Left ventricle myocardium inferior (tissue), 1 donor: ENCODE measurements at regions not wholly inside any gene's neighbourhood (a gene's known extent, or its start where the extent isn't known, plus 50 kb on each side); places are given as distances from the start of the nearest gene placed in this dataset.

Source experiments
- DNase-seq: peaks from one replicate; pipeline ENCODE4 v3.0.0-alpha.2; 2020
- H3K27ac ChIP-seq: fragments of 200-600 bp; replicated peaks from 2 replicates; pipeline ENCODE4 v1.8.0; 2021
- H3K27me3 ChIP-seq: fragments of 200-600 bp; 2 replicates; pipeline ENCODE4 v1.8.0; 2021; ENCODE audit warnings: low read depth
- H3K36me3 ChIP-seq: fragments of 200-600 bp; 2 replicates; pipeline ENCODE4 v1.8.0; 2021
- H3K4me1 ChIP-seq: fragments of 200-600 bp; 2 replicates; pipeline ENCODE4 v1.8.0; 2021
- H3K4me3 ChIP-seq: fragments of 200-600 bp; 2 replicates; pipeline ENCODE4 v1.8.0; 2021; ENCODE audit warnings: mild to moderate bottlenecking, moderate library complexity
- H3K9me3 ChIP-seq: fragments of 200-600 bp; replicated peaks from 2 replicates; pipeline ENCODE4 v1.8.0; 2021
- intact Hi-C: fragments of 100-400 bp; cut with micrococcal nuclease; formaldehyde crosslinking; loops from one replicate; pipeline ENCODE4 v1.11.0; 2022
- TF ChIP-seq, protein P1 (sequence below): fragments of 200-600 bp; IDR thresholded peaks from 2 replicates; pipeline ENCODE4 v1.8.0; 2021; ENCODE audit warnings: antibody characterized with exemption, mild to moderate bottlenecking, borderline replicate concordance
- donor health status: DM: no; HTN: yes; CAD: no; lungs with severe emphysema.

DNA sequence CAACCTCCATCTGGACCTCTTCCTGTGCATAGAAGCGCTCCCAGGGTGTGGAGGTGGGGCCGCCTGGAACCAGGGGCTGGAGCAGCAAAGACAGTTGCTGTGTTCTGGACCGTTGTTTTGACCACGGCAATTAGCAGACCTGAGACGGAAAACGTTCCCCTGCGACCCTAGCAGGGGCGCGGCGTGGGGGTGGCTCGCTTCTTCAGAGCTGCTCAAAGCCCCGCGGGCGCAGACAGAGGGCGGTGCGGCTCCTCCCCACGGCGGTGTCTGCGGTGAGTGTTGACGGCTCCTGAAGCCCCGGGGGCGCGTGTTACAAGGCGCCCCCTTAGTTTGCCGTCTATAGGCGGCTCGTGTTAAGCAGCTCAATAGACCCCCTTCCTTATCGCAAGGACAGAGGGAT is 79.2 kb downstream of the TRIML1 start:
- TF ChIP-seq, protein P1, sequence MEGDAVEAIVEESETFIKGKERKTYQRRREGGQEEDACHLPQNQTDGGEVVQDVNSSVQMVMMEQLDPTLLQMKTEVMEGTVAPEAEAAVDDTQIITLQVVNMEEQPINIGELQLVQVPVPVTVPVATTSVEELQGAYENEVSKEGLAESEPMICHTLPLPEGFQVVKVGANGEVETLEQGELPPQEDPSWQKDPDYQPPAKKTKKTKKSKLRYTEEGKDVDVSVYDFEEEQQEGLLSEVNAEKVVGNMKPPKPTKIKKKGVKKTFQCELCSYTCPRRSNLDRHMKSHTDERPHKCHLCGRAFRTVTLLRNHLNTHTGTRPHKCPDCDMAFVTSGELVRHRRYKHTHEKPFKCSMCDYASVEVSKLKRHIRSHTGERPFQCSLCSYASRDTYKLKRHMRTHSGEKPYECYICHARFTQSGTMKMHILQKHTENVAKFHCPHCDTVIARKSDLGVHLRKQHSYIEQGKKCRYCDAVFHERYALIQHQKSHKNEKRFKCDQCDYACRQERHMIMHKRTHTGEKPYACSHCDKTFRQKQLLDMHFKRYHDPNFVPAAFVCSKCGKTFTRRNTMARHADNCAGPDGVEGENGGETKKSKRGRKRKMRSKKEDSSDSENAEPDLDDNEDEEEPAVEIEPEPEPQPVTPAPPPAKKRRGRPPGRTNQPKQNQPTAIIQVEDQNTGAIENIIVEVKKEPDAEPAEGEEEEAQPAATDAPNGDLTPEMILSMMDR: no peak
- DNase-seq: no peak
- Histone ChIP-seq H3K9me3 (no peaks in the 10 kb centered on the region), H3K27me3 (peaks cover 11% of the 10 kb centered on the region), H3K36me3 (no peaks in the 10 kb centered on the region), H3K4me3 (no peak overlapping the region), H3K27ac (no peak overlapping the region), H3K4me1 (no peaks in the 10 kb centered on the region)
- intact Hi-C loops: no loop called here

DNA sequence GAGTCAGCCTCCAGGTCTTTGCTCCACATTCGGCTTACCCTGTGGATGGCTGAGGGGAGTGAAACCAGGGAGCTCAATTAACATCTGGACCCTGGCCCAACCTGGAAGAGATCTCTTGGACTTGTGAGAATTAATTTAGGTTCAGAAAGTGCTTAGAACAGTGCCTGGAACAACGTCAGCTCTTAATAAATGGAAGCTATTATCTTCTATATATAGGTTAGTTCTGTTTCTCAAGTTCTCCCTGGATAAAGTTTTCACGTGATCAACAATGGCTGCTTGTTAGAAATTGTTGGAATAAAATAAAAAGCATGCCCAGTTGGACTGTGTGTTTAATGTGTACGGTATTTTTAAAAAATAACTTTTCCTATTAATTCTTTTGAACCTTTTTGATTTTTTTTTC is 80.8 kb downstream of the TRIML1 start:
- no peak for DNase-seq
- no peaks in the 10 kb centered on the region for H3K4me1 ChIP-seq
- H3K9me3 ChIP-seq: no peaks in the 10 kb centered on the region
- no peak overlapping the region for H3K4me3 ChIP-seq
- peaks cover 15% of the 10 kb centered on the region for H3K27me3 ChIP-seq
- TF ChIP-seq, protein P1: no peak
- H3K27ac ChIP-seq: no peak overlapping the region
- no peaks in the 10 kb centered on the region for H3K36me3 ChIP-seq
- intact Hi-C loops: no loop called here

DNA sequence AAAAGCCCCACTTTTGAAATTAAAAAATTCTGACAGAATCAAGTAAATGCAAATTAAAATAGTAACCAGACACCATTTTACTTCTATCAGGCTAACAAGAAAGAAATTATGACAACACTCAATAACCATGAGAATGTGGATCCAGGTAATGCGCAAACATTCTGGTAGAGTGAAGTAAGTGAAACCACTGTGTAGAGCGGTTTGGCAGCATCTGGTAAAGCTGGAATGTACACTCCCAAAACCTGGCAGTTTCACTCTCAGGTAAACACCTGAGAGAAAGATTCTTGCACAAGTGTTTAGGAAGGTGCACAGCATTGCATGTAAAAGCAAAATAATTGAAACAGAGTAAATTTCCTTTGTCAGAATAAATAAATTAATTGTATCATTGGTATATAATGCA is 81.8 kb downstream of the TRIML1 start:
- Histone ChIP-seq H3K27ac (no peak overlapping the region), H3K9me3 (no peaks in the 10 kb centered on the region), H3K4me3 (no peak overlapping the region), H3K36me3 (no peaks in the 10 kb centered on the region), H3K4me1 (no peaks in the 10 kb centered on the region), H3K27me3 (peaks cover 18% of the 10 kb centered on the region)
- TF ChIP-seq, protein P1: no peak
- DNase-seq: no peak
- intact Hi-C loops: no loop called here

DNA sequence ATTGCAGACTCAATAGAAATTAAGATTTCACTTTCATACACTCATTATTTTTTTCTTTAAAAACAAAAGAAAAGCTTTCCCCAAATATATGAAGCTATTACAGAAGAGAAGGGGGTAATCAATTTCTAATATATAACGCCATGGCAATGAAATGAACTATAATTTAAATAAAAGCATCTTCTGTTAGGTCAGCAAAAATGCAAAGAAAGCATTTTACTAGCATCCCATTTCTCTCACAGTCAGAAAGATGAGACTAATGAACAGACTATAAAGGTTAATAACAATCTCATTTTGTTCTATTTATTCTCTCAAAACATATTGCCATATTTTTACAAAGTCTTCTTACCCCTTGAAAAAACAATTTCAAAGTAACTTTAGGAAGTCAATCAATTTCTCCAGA is 89.0 kb downstream of the TRIML1 start:
- DNase-seq: no peak
- TF ChIP-seq, protein P1: no peak
- H3K9me3 ChIP-seq: no peaks in the 10 kb centered on the region
- H3K27ac ChIP-seq: no peak overlapping the region
- no peaks in the 10 kb centered on the region for H3K36me3 ChIP-seq
- H3K27me3 ChIP-seq: peaks cover 6% of the 10 kb centered on the region
- H3K4me3 ChIP-seq: no peak overlapping the region
- H3K4me1 ChIP-seq: no peaks in the 10 kb centered on the region
- intact Hi-C loops: no loop called here

DNA sequence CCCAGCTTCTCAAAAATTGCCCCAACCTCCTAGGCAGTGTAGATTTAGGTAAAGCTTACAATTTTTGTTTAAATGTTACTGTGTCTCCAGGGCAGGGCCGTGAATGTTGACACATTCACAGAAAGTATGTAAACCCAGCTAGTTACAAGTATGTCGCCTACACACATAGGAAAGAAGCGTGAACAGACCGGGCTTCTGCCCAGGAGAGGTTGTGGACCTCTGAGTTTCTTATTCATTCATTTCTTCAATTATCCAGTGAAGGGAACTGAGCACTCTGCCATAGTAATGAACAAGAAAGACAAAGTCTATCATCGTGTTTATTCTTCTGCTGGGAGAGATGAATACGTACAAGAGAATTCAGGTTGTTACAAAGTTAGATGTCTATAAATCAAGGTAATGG is 93.2 kb downstream of the TRIML1 start:
- peaks cover 5% of the 10 kb centered on the region for H3K27me3 ChIP-seq
- no peak overlapping the region for H3K27ac ChIP-seq
- H3K9me3 ChIP-seq: no peaks in the 10 kb centered on the region
- no peak for DNase-seq
- no peak overlapping the region for H3K4me3 ChIP-seq
- no peaks in the 10 kb centered on the region for H3K4me1 ChIP-seq
- intact Hi-C loops: no loop called here
- TF ChIP-seq, protein P1: no peak
- no peaks in the 10 kb centered on the region for H3K36me3 ChIP-seq

DNA sequence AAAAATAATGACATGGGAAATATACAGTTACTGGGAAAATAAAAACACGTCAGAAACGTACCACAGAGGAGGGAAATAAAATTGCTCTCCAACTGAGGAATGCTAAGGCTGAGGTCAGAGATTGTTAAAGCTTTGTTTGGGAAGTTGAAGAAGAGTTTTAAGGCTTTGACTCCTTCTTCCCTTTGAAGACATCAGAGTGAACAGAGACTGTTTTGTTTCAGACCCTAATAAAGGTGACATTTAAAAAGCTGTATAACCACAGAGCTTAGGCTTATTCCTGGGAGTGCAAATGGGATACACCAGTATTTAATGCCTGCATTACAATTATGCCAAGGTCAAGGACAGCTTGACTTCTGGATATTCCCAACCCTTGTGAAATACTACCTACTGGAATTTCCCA is 102.8 kb downstream of the TRIML1 start:
- TF ChIP-seq, protein P1: no peak
- H3K27ac ChIP-seq: no peak overlapping the region
- H3K9me3 ChIP-seq: no peaks in the 10 kb centered on the region
- intact Hi-C loops: no loop called here
- peaks cover 12% of the 10 kb centered on the region for H3K27me3 ChIP-seq
- no peak overlapping the region for H3K4me3 ChIP-seq
- no peaks in the 10 kb centered on the region for H3K36me3 ChIP-seq
- no peaks in the 10 kb centered on the region for H3K4me1 ChIP-seq
- no peak for DNase-seq
